WTC11 (cell line): ENCODE measurements at regions not wholly inside any gene's neighbourhood (a gene's known extent, or its start where the extent isn't known, plus 50 kb on each side); places are given as distances from the start of the nearest gene placed in this dataset.

Source experiments
- ATAC-seq: fragments of 200-7000 bp; cut with Tn5 transposase; 2 replicates; pipeline ENCODE4 v1.10.0; 2021; ENCODE audit warnings: mild to moderate bottlenecking, moderate library complexity
- CTCF ChIA-PET: fragments of 300-600 bp; sonication (Branson Sonifier 250); formaldehyde crosslinking; loops from one replicate; lab custom pipeline; 2021; ENCODE audit warnings: antibody characterized with exemption; lab: Charles Lee
- POLR2A ChIA-PET: fragments of 350-600 bp; sonication (Branson Sonifier 250); formaldehyde crosslinking; loops from one replicate; lab custom pipeline; 2021; ENCODE audit warnings: antibody characterized with exemption; lab: Charles Lee
- DNase-seq: peaks from one replicate; pipeline ENCODE4 v3.0.0; 2021; ENCODE audit warnings: low spot score
- H3K27ac Mint-ChIP-seq: 2 replicates; pipeline ENCODE4 v1.8.0; 2021; ENCODE audit warnings: mixed read lengths
- H3K27me3 Mint-ChIP-seq: 2 replicates; pipeline ENCODE4 v1.8.0; 2021; ENCODE audit warnings: low read depth, mild to moderate bottlenecking, moderate library complexity, mixed read lengths
- H3K36me3 Mint-ChIP-seq: 2 replicates; pipeline ENCODE4 v1.8.0; 2021; ENCODE audit warnings: mixed read lengths
- H3K4me1 Mint-ChIP-seq: 2 replicates; pipeline ENCODE4 v1.8.0; 2022; ENCODE audit warnings: mixed read lengths
- H3K4me3 Mint-ChIP-seq: 2 replicates; pipeline ENCODE4 v1.8.0; 2021; ENCODE audit warnings: mild to moderate bottlenecking, moderate library complexity, mixed read lengths
- H3K9me3 Mint-ChIP-seq: 2 replicates; pipeline ENCODE4 v1.8.0; 2021; ENCODE audit warnings: mixed read lengths
- ETV6 ChIP-seq: sonication (generic); formaldehyde crosslinking; IDR thresholded peaks from 2 replicates; pipeline ENCODE4 v1.8.1; 2022; ENCODE audit warnings: mild to moderate bottlenecking, missing genetic modification reagents
- FOXK1 ChIP-seq: sonication (generic); formaldehyde crosslinking; IDR thresholded peaks from 2 replicates; pipeline ENCODE4 v1.8.0; 2022; ENCODE audit warnings: mild to moderate bottlenecking, moderate library complexity, missing genetic modification reagents
- IRF2 ChIP-seq: sonication (generic); formaldehyde crosslinking; IDR thresholded peaks from 2 replicates; pipeline ENCODE4 v1.8.0; 2022; ENCODE audit warnings: low read depth, missing genetic modification reagents, borderline replicate concordance
- JAZF1 ChIP-seq: fragments of 250-450 bp; sonication (Bioruptor Pico); IDR thresholded peaks from 2 replicates; pipeline ENCODE4 v1.9.0; 2021; ENCODE audit warnings: moderate library complexity, mild to moderate bottlenecking, inconsistent platforms
- MLX ChIP-seq: sonication (generic); formaldehyde crosslinking; IDR thresholded peaks from 2 replicates; pipeline ENCODE4 v1.8.1; 2023; ENCODE audit warnings: mild to moderate bottlenecking, missing genetic modification reagents, moderate library complexity
- NFYB ChIP-seq: sonication (generic); formaldehyde crosslinking; conservative IDR thresholded peaks from 2 replicates; pipeline ENCODE4 v1.8.0; 2022; ENCODE audit warnings: low read depth, missing genetic modification reagents
- PRDM15 ChIP-seq: sonication (generic); formaldehyde crosslinking; IDR thresholded peaks from 2 replicates; pipeline ENCODE4 v1.8.0; 2022; ENCODE audit warnings: missing genetic modification reagents
- PRRX2 ChIP-seq: fragments of 250-450 bp; sonication (Bioruptor Pico); IDR thresholded peaks from 2 replicates; pipeline ENCODE4 v1.8.0; 2021; ENCODE audit warnings: mild to moderate bottlenecking
- SMAD3 ChIP-seq: sonication (generic); formaldehyde crosslinking; IDR thresholded peaks from 2 replicates; pipeline ENCODE4 v1.8.0; 2022; ENCODE audit warnings: missing genetic modification reagents, mild to moderate bottlenecking, borderline replicate concordance
- TEAD4 ChIP-seq: sonication (generic); formaldehyde crosslinking; IDR thresholded peaks from 2 replicates; pipeline ENCODE4 v1.8.0; 2022; ENCODE audit warnings: mild to moderate bottlenecking, missing genetic modification reagents
- USF2 ChIP-seq: sonication (generic); formaldehyde crosslinking; IDR thresholded peaks from 2 replicates; pipeline ENCODE4 v1.8.1; 2023; ENCODE audit warnings: mild to moderate bottlenecking, missing genetic modification reagents, moderate library complexity
- ZBTB21 ChIP-seq: sonication (generic); formaldehyde crosslinking; IDR thresholded peaks from 2 replicates; pipeline ENCODE4 v1.8.1; 2023; ENCODE audit warnings: mild to moderate bottlenecking, missing genetic modification reagents, borderline replicate concordance
- ZBTB43 ChIP-seq: sonication (generic); formaldehyde crosslinking; IDR thresholded peaks from 2 replicates; pipeline ENCODE4 v1.8.1; 2023; ENCODE audit warnings: mild to moderate bottlenecking, missing genetic modification reagents
- ZNF317 ChIP-seq: sonication (generic); formaldehyde crosslinking; IDR thresholded peaks from 2 replicates; pipeline ENCODE4 v1.8.1; 2023; ENCODE audit warnings: low read depth, mild to moderate bottlenecking, moderate library complexity, missing genetic modification reagents, borderline replicate concordance
- ZNF532 ChIP-seq: fragments of 250-450 bp; sonication (Bioruptor Pico); IDR thresholded peaks from 2 replicates; pipeline ENCODE4 v1.9.0; 2021; ENCODE audit warnings: mild to moderate bottlenecking, borderline replicate concordance
- TF ChIP-seq, protein P1 (sequence below): sonication (generic); formaldehyde crosslinking; IDR thresholded peaks from 2 replicates; pipeline ENCODE4 v1.8.1; 2022; ENCODE audit warnings: mild to moderate bottlenecking, moderate library complexity, missing genetic modification reagents
- TF ChIP-seq, protein P2 (sequence below): fragments of 250-450 bp; sonication (Bioruptor Pico); IDR thresholded peaks from 2 replicates; pipeline ENCODE4 v1.9.0; 2021; ENCODE audit warnings: mild to moderate bottlenecking
- TF ChIP-seq, protein P3 (sequence below): sonication (generic); formaldehyde crosslinking; IDR thresholded peaks from 2 replicates; pipeline ENCODE4 v1.8.0; 2022; ENCODE audit warnings: mild to moderate bottlenecking, missing genetic modification reagents

DNA sequence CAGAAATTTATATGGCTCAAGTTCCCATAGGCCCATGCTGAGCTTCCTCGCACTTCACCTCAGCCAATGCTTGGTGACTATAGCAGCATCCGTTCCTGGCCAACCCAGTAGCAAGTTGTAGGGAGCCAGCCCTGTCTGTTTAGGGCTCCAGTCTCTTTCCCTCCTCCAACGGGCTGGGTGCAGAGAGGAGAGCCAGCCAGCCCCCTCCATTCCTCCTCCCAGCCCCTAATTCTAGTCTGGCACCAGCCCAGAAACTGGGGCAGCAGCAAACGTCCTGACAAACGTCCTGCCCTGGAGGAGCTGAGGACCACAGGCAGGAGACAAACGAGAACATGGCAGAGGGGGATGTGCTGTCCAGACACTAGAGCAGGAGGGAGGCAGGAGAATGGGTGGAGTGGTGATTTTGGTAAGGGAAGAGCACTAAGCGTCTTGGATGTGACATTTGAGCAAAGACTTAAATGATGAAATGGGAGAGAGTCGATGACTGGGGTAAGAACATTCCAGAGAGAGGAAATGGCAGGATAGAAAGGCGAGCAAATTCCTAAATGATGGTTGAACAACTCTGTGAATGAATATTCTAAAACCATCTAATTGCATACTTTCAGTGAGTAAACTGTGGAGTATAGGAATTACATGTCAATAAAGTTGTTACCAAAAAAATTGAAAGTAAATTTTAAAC is 222.5 kb upstream of the DAPK1 start:
- POLR2A ChIA-PET: no interaction called here
- Mint-ChIP-seq H3K36me3 (no peaks in the 10 kb centered on the region), H3K9me3 (no peaks in the 10 kb centered on the region), H3K27ac (no peak overlapping the region), H3K27me3 (no peaks in the 10 kb centered on the region), H3K4me1 (no peaks in the 10 kb centered on the region), H3K4me3 (no peak overlapping the region)
- CTCF ChIA-PET: no interaction called here
- no peak for TF ChIP-seq JAZF1 (CRISPR knock-in tag)
- TF ChIP-seq, protein P1, sequence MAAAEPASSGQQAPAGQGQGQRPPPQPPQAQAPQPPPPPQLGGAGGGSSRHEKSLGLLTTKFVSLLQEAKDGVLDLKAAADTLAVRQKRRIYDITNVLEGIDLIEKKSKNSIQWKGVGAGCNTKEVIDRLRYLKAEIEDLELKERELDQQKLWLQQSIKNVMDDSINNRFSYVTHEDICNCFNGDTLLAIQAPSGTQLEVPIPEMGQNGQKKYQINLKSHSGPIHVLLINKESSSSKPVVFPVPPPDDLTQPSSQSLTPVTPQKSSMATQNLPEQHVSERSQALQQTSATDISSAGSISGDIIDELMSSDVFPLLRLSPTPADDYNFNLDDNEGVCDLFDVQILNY (CRISPR knock-in tag): no peak
- TF ChIP-seq, protein P2, sequence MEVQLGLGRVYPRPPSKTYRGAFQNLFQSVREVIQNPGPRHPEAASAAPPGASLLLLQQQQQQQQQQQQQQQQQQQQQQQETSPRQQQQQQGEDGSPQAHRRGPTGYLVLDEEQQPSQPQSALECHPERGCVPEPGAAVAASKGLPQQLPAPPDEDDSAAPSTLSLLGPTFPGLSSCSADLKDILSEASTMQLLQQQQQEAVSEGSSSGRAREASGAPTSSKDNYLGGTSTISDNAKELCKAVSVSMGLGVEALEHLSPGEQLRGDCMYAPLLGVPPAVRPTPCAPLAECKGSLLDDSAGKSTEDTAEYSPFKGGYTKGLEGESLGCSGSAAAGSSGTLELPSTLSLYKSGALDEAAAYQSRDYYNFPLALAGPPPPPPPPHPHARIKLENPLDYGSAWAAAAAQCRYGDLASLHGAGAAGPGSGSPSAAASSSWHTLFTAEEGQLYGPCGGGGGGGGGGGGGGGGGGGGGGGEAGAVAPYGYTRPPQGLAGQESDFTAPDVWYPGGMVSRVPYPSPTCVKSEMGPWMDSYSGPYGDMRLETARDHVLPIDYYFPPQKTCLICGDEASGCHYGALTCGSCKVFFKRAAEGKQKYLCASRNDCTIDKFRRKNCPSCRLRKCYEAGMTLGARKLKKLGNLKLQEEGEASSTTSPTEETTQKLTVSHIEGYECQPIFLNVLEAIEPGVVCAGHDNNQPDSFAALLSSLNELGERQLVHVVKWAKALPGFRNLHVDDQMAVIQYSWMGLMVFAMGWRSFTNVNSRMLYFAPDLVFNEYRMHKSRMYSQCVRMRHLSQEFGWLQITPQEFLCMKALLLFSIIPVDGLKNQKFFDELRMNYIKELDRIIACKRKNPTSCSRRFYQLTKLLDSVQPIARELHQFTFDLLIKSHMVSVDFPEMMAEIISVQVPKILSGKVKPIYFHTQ: no peak
- no peak for TF ChIP-seq ZBTB43 (CRISPR knock-in tag)
- ATAC-seq: no peak
- no peak for DNase-seq

DNA sequence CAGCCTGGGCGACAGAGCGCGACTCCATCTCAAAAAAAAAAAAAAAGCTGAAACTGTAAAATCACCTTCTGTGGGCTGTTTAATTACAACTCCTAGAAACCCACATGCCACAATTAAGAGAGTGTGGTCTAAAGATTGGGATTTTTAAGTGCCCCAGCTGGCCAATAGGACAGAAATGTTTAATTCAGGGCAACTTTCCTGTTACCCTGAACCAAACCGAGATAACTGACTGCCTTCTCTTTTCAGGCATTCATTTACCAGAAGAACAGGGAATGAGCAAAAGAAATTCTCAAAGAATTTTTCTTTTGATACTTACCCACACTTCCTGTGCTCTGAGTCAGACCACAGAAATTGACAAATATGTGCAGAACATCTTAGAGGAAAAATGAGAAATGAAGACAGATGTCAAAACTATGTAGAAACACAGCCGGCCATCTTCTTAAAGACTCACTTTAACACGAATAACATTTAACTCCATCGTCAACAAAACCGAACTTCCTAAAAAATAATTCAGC is 221.3 kb upstream of the DAPK1 start:
- Mint-ChIP-seq H3K9me3 (peaks cover 4% of the 10 kb centered on the region; the same call in 1 of the 2 replicates), H3K27me3 (no peaks in the 10 kb centered on the region), H3K4me1 (no peaks in the 10 kb centered on the region), H3K4me3 (no peak overlapping the region), H3K27ac (no peak overlapping the region), H3K36me3 (no peaks in the 10 kb centered on the region)
- ChIA-PET POLR2A (no interaction called here), CTCF (no interaction called here)
- ATAC-seq (no peak), DNase-seq (no peak)
- no peak for TF ChIP-seq PRDM15 (CRISPR knock-in tag)
- no peak for TF ChIP-seq ETV6 (CRISPR knock-in tag)
- TF ChIP-seq USF2 (CRISPR knock-in tag): no peak
- TF ChIP-seq, protein P3, sequence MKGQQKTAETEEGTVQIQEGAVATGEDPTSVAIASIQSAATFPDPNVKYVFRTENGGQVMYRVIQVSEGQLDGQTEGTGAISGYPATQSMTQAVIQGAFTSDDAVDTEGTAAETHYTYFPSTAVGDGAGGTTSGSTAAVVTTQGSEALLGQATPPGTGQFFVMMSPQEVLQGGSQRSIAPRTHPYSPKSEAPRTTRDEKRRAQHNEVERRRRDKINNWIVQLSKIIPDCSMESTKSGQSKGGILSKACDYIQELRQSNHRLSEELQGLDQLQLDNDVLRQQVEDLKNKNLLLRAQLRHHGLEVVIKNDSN: no peak
- no peak for TF ChIP-seq NFYB (CRISPR knock-in tag)
- no peak for TF ChIP-seq FOXK1 (CRISPR knock-in tag)
- TF ChIP-seq ZNF317: no peak
- TF ChIP-seq MLX: no peak
- TF ChIP-seq TEAD4 (CRISPR knock-in tag): no peak
- no peak for TF ChIP-seq ZNF532
- no peak for TF ChIP-seq IRF2
- no peak for TF ChIP-seq JAZF1 (CRISPR knock-in tag)
- no peak for TF ChIP-seq SMAD3 (CRISPR knock-in tag)
- no peak for TF ChIP-seq PRRX2 (CRISPR knock-in tag)
- no peak for TF ChIP-seq ZBTB21 (CRISPR knock-in tag)
